Lower leg skin (tissue), 4 donors: ENCODE measurements at regions not wholly inside any gene's neighbourhood (a gene's known extent, or its start where the extent isn't known, plus 50 kb on each side); places are given as distances from the start of the nearest gene placed in this dataset.

Experiments used
- DNase-seq, 2 donors: peaks; one replicate each; pipeline ENCODE4 v3.0.0-alpha.2; 2019; ENCODE audit warnings: low spot score in 2 of 2
- H3K4me3 ChIP-seq: fragments of 200-600 bp; sonication (generic); 2 replicates; pipeline ENCODE4 v1.5.1; 2017; ENCODE audit warnings: mild to moderate bottlenecking, low read depth; ENCODE audit not compliant: poor library complexity, severe bottlenecking
- POLR2A ChIP-seq, 2 donors: fragments of 450-650 bp; IDR thresholded peaks; one replicate each; pipeline ENCODE4 v1.6.1; 2016 to 2017; ENCODE audit warnings: antibody characterized with exemption in 2 of 2, mild to moderate bottlenecking in 1 of 2, moderate library complexity in 1 of 2
- WGBS, 2 donors: methylation state at CpG; one replicate each; pipeline ENCODE4 v1.1.5; 2018; 5-methylcytosine and 5-hydroxymethylcytosine counted together
- intact Hi-C: fragments of 100-400 bp; cut with DNase I; formaldehyde crosslinking; loops from one replicate; pipeline ENCODE4 v1.15.0; 2023; ENCODE audit warnings: low total_unique reads
- TF ChIP-seq, protein P1 (sequence below), 3 donors: fragments of 450-650 bp; IDR thresholded peaks; one replicate each; pipeline ENCODE4 v1.5.1; 2016; ENCODE audit warnings: antibody characterized with exemption in 3 of 3, mild to moderate bottlenecking in 3 of 3, moderate library complexity in 2 of 3

- 78 to 94% methylated on average over 3 of the region's 3 CpGs for WGBS, 2 donors
- TF ChIP-seq POLR2A (IDR thresholded peaks at IDR 0.05) = no peak
- TF ChIP-seq, protein P1, sequence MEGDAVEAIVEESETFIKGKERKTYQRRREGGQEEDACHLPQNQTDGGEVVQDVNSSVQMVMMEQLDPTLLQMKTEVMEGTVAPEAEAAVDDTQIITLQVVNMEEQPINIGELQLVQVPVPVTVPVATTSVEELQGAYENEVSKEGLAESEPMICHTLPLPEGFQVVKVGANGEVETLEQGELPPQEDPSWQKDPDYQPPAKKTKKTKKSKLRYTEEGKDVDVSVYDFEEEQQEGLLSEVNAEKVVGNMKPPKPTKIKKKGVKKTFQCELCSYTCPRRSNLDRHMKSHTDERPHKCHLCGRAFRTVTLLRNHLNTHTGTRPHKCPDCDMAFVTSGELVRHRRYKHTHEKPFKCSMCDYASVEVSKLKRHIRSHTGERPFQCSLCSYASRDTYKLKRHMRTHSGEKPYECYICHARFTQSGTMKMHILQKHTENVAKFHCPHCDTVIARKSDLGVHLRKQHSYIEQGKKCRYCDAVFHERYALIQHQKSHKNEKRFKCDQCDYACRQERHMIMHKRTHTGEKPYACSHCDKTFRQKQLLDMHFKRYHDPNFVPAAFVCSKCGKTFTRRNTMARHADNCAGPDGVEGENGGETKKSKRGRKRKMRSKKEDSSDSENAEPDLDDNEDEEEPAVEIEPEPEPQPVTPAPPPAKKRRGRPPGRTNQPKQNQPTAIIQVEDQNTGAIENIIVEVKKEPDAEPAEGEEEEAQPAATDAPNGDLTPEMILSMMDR (IDR thresholded peaks at IDR 0.05) = no peak
- intact Hi-C loops = no loop called here
- H3K4me3 ChIP-seq = no peak overlapping the region
- no peak for DNase-seq
These were observed 144.5 kb upstream of the BMPER start for GRCh38 chr7:33760834-33761233.

GRCh38 chr7:33761449-33762080 is 143.8 kb upstream of the BMPER start:
- TF ChIP-seq POLR2A (IDR thresholded peaks at IDR 0.05) = no peak
- TF ChIP-seq, protein P1 (IDR thresholded peaks at IDR 0.05) = no peak
- intact Hi-C loops = no loop called here
- no peak overlapping the region for H3K4me3 ChIP-seq
- no peak for DNase-seq
- WGBS, 2 donors = 93 to 94% methylated on average over 7 of the region's 7 CpGs

DNA sequence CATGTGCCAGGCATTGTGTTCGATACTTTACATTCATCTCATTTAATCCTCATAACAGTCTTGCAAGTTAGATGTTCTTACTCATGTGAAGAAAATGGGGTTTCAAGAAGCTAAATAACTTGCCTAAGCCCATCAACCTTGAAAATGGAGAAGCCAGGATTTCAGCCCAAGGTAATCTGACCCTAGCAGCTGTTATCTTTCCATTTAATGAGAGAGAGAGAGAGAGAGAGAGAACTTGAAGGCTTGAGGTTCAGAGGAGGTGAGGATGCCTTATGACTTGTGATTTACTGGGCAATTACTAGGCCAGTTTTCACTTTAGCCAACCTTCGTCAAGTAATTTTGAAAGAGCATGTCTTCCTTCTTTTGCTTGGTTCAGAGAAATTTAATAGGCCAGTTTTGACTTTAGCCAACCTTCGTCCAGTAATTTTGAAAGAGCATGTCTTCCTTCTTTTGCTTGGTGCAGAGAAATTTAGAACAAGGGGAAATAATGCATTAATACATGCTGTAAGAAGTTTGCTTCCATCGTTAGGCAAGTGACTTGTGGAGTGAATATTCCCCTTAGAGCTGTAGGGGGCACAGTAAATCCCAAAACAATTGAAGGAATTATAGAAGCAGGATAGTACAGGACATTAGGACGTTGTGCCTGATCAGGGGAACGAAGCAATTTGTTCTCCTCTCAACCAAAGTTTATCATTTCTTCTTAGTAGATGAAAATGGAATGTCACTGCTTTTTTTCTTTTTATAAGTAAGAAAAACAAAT is 143.0 kb upstream of the BMPER start:
- DNase-seq = no peak
- intact Hi-C loops = no loop called here
- WGBS, 2 donors = 78 to 92% methylated on average over 6 of the region's 6 CpGs
- no peak overlapping the region for H3K4me3 ChIP-seq
- TF ChIP-seq, protein P1 (IDR thresholded peaks at IDR 0.05) = no peak
- TF ChIP-seq POLR2A (IDR thresholded peaks at IDR 0.05) = no peak

DNA sequence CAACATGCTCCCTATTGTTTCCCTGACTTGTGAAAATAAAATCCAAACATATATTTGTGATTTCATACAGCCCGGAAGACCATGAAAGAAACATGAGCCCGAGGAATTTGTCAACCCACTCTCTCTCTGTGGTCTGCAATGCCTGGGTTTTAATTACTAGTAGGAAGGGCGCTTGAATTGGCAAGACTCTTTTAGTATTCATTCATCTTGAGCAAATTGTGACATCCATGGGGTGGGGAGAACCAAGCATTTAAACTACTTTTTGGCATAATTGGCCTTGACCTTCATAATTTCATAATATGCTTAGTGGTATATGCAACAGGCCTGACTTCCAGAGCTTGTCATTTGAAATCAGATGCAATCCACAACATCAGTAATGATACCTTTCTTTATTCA is 142.4 kb upstream of the BMPER start:
- intact Hi-C loops = no loop called here
- no peak for DNase-seq
- 83 to 84% methylated on average over 3 of the region's 3 CpGs for WGBS, 2 donors
- H3K4me3 ChIP-seq = no peak overlapping the region
- no peak for TF ChIP-seq POLR2A (IDR thresholded peaks at IDR 0.05)
- TF ChIP-seq, protein P1 (IDR thresholded peaks at IDR 0.05) = no peak

DNA sequence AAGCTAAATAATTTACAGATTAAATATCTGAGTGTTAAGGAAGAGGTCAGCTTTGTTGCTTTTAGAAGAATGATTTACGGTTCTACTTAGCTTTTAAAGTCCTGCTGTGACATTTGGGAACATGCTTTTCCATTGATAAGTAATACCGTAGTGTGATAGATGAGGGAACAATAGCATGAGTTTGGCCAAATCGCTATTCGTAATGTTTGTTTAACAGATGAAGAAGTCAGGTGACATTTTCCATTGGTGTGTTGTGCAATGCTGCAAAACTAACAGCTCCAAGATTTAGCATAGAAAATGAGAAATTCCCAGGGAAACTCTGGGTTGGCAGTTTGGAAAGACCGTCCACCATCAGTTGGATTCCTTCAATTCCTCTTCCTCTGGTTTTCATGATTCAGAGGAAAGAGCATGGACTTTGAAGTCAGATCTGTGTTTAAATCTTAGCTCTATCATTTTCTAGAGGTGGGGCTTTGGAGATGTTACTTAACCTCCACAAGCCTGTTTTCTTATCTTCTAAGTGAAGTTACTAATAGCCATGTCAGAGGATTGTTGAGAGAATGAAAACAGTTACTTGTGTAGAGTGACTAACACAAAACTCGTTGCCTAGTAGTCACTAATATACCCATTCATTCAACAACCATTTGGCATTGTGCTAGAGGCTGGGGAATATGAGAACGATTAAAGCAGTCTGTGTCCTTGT is 140.4 kb upstream of the BMPER start:
- DNase-seq = no peak
- intact Hi-C loops = no loop called here
- WGBS, 2 donors = 81 to 83% methylated on average over 7 of the region's 7 CpGs
- TF ChIP-seq, protein P1 (IDR thresholded peaks at IDR 0.05) = no peak
- TF ChIP-seq POLR2A (IDR thresholded peaks at IDR 0.05) = no peak
- H3K4me3 ChIP-seq = no peak overlapping the region
